Posterior vena cava (tissue), 2 donors: ENCODE measurements at regions not wholly inside any gene's neighbourhood (a gene's known extent, or its start where the extent isn't known, plus 50 kb on each side); places are given as distances from the start of the nearest gene placed in this dataset.

Experiments
- DNase-seq: peaks from one replicate; pipeline ENCODE4 v3.0.0-alpha.2; 2020; ENCODE audit warnings: low spot score
- intact Hi-C, 2 donors: fragments of 100-400 bp; cut with DNase I; formaldehyde crosslinking; loops; one replicate each; pipeline versions ENCODE4 v1.14.1 to v1.14.2; 2022 to 2023
- donor health status: DM: yes; HTN: yes; CAD: no.
- donor health status: DM: yes; HTN: yes; CAD: no.

- intact Hi-C loops = no loop called here
- no peak for DNase-seq
Measured at GRCh38 chr5:158430166-158430797, 571.3 kb upstream of the CLINT1 start.

GRCh38 chr5:158429564-158429963 is 570.6 kb upstream of the CLINT1 start:
- intact Hi-C loops = no loop called here
- no peak for DNase-seq

- no peak for DNase-seq
- intact Hi-C loops = no loop called here
Measured at GRCh38 chr5:158423623-158424200, 564.8 kb upstream of the CLINT1 start.

GRCh38 chr5:158422653-158423515 is 563.9 kb upstream of the CLINT1 start:
- no peak for DNase-seq
- intact Hi-C loops = no loop called here

- intact Hi-C loops = no loop called here
- DNase-seq = no peak
Measured at GRCh38 chr5:158421319-158421718, 562.4 kb upstream of the CLINT1 start.

- intact Hi-C loops = no loop called here
- no peak for DNase-seq
Measured at GRCh38 chr5:158419186-158419585, 560.2 kb upstream of the CLINT1 start.

- intact Hi-C loops = no loop called here
- no peak for DNase-seq
Measured at GRCh38 chr5:158414780-158415179, 555.8 kb upstream of the CLINT1 start.

- DNase-seq = no peak
- intact Hi-C loops = no loop called here
Measured at GRCh38 chr5:158414333-158414762, 555.4 kb upstream of the CLINT1 start.

- DNase-seq = no peak
- intact Hi-C loops = no loop called here
Measured at GRCh38 chr5:158413122-158413680, 554.3 kb upstream of the CLINT1 start.

GRCh38 chr5:158410976-158411375 is 552.0 kb upstream of the CLINT1 start:
- intact Hi-C loops = no loop called here
- DNase-seq = no peak

- DNase-seq = no peak
- intact Hi-C loops = no loop called here
Measured at GRCh38 chr5:158409507-158409906, 550.6 kb upstream of the CLINT1 start.

- intact Hi-C loops = no loop called here
- no peak for DNase-seq
Measured at GRCh38 chr5:158407824-158408195, 548.9 kb upstream of the CLINT1 start.

- DNase-seq = no peak
- intact Hi-C loops = no loop called here
Measured at GRCh38 chr5:158406884-158407823, 548.2 kb upstream of the CLINT1 start.

GRCh38 chr5:158398360-158399201 is 539.6 kb upstream of the CLINT1 start:
- no peak for DNase-seq
- intact Hi-C loops = no loop called here

GRCh38 chr5:158397278-158397677 is 538.3 kb upstream of the CLINT1 start:
- intact Hi-C loops = no loop called here
- no peak for DNase-seq

GRCh38 chr5:158394102-158394501 is 535.2 kb upstream of the CLINT1 start:
- intact Hi-C loops = no loop called here
- no peak for DNase-seq

- intact Hi-C loops = no loop called here
Measured at GRCh38 chr5:158393457-158393856, 534.5 kb upstream of the CLINT1 start.

GRCh38 chr5:158392753-158393152 is 533.8 kb upstream of the CLINT1 start:
- intact Hi-C loops = no loop called here
- DNase-seq = no peak

More at GRCh38 chr5:158393457-158393856, 534.5 kb upstream of the CLINT1 start:
- DNase-seq = no peak
